ENCODE measurements at regions not wholly inside any gene's neighbourhood (a gene's known extent, or its start where the extent isn't known, plus 50 kb on each side); places are given as distances from the start of the nearest gene placed in this dataset.

DNA sequence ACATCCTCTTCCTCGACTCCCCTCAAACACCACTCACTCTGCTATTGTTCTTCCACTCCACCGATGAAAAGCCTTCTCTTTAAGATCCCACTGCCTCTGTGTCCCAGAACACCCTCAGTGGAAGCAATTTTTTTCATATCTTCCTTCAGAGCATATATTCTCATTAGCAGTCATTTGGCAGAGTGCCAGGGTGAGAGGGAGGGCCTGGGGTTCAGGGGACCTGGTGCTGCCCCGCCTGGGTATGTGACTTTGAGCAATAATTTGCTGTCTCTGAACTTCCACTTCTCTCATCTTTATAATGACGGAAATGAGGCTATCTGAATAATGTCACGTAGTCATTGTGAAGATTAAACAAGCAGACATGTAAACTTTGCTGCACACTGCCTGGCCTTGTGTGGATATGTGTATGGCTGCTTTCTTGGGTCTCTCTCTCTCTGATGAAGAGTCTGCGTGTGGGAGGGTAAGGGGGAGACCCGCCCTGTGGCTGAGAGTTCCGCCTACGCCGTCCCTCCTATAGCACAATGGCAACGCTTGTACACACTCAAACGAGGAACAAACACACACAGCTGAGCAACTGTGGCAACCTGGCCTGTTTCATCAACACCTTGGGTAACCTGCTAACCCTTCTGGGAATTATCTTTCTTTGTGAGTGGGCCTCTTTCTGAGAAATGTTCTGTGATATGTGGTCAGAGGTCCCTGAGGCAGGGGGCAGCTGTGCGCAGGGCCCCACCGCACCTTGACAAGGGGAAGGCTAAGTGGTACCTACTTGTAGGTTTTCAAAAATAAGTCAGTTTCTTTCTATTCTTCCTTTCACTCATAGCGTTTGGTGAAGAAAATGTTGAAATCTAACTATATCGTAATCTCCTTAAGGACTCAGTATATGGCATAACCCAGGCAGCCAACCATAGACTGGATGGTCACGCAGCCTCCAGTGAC lies 369.8 kb downstream of the SV2B start:
- no peak for DNase-seq (ENCODE audit: low read depth in 4 of 4, low spot score in 3 of 4)

DNA sequence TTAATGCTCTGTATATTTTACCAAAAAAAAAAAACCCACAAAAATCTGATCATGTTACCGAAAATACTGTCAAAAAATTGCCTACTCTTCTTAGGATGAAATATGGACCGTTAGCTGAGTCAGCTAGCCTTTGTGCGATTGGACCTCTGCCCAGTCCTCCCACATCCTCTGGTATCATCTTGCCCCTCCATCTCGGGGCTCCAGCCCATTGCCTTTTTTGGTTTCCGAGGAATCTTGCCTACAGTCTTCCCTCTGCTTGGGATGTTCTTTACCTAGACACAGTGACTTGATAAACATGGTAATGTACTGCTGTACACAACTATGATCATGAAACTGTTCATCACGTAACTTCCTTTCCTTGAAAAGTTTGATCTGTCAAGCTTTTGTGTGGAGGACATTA lies 371.4 kb downstream of the SV2B start:
- no peak for DNase-seq (ENCODE audit: low read depth in 4 of 4, low spot score in 3 of 4)

DNA sequence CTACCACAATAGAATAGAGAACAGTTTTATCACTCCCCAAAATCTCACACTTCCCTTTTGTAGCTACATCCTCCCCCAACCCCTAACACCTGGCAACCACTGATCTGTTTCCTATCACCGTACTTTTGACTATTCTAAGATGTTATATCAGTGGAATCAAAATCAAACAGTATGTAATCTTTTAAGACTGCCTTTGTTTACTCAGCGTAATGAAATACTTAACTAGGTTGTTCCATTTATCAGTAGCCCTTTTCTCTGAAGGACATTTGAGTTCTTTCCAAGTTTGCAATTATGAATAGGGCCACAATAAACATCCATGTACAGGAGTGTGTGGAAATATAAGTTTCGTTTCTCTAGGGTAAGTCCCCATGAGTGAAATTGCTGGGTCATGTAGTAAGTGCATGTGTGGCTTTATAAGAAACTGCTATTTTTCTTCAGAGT lies 372.3 kb downstream of the SV2B start:
- DNase-seq (ENCODE audit: low read depth in 4 of 4, low spot score in 3 of 4): no peak

DNA sequence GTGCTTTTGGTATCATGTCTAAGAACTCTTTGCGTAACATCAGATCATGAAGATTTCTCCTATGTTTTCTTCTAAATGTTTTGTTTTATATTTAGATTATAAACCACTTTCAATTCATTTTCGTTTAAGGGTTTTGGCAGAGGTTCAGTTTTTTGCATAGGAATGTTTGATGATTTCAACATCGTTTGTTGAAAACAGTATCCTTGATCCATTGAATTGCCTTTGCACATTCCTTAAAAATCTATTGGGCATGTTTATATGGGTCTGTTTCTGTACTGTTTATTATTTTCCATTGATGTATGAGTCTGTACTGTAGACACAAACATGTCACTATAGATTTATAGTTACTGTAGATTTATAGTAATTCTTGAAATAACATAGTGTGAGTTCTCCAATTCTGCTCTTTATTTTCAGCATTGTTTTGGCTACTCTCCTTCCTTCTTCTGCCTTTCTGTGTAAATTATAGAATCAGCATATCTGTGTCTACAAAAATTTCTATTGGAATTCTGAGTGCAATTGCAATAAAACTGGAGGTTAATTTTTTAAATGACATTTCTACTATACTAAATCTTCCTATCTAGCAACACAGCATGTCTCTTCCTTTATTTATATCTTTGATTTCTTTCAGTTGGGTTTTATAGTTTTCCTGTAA lies 374.0 kb downstream of the SV2B start:
- DNase-seq (ENCODE audit: low read depth in 4 of 4, low spot score in 3 of 4): no peak

DNA sequence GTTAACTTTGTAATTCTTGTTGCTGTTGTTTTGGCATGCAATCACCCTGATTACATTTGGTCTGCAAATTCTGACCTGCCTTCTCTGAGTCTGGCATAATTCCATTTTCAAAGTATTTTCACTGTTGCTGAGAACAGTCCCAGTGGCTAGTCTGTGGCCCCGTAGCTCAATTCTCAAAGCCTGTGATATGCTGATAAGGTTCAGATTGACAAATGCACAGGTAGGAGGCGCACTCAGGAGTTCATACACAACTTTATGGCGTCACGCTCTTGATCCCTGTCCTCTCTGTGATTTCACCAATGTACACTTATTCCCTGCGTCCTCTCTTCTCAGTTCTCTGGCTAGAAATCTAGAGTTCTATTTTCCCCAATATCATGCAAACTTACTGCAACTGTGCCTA lies 376.6 kb upstream of the SLCO3A1 start:
- DNase-seq (ENCODE audit: low read depth in 4 of 4, low spot score in 3 of 4): no peak

DNA sequence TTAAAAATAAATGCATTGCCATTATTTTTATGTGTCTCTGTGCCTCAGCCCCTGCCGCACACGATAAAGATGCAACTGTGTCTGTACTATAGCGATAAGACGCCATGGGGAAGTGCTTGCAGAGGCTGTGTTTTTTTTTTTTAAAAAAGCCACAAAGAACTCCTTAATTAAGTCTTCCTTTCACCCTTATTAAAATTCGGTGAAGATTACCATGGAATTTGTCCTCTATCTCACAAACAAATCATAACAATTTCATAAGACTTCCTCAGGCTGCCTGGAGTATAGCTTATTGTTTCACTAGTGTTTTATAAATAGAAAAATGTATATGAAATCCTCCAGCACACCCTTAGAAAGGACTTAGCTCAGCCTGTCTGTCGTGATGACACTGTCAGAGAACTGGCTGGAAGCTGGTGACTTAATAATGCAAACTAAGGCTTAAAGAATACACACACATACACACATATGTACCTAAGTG lies 374.8 kb upstream of the SLCO3A1 start:
- DNase-seq (ENCODE audit: low read depth in 4 of 4, low spot score in 3 of 4): no peak

DNA sequence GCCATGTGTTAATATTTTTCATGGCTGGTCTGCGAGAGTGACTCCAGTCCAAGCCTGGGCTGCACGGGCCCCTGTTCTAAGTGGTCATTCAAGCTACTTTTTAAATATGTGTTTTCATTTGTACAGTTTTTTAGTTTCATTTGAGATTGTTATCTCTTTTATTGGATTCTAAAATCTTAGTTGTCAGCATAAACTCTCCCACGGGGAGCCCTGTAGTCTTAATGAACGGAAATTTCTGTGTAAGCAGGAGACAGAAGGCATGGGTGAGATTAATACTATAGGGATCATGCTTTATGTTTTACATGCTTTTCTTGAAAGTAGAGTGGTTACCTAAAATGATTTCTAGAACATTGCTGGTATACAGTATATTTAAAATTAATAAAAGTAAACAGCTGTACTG lies 373.1 kb upstream of the SLCO3A1 start:
- DNase-seq (ENCODE audit: low read depth in 4 of 4, low spot score in 3 of 4): no peak

DNA sequence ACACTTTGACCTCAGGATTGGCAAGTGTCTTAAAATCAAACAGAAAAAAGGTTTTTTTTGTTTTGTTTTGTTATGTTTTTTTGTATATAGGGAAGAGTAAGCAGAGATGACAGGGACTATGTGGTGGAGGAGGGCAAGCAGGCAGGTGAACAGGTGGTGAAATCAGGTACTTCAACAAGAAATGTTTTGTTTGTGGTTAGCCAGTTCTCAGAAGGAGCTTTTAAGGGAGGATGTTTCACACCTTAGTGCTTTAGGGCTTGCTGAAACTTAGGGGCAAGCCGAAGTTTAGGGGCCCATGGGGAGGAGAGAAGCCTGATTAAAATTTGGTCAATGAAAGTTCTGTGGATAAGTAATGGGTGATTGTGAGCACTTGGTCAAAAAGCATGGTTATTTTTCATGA lies 370.7 kb upstream of the SLCO3A1 start:
- DNase-seq (ENCODE audit: low read depth in 4 of 4, low spot score in 3 of 4): no peak

DNA sequence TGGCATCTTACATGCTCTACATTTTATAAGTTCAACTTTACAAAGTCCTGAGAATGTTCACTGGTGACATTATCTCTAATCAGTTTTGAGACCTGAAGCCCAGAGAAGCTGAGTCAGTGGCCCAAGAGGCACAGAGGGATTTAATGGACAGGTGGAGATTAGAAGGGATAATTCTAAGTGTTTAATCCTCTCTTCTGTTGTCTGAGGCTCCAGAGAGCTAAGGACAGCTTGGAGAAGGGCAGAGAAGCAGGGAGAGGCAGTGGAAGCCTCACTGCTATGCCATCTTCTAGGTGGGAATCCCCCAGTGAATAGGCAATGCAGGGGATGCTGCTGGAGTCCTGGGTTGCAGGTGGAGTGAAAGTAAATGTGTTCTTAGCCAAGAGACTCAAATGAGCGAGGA lies 369.4 kb upstream of the SLCO3A1 start:
- DNase-seq (ENCODE audit: low read depth in 4 of 4, low spot score in 3 of 4): no peak

DNA sequence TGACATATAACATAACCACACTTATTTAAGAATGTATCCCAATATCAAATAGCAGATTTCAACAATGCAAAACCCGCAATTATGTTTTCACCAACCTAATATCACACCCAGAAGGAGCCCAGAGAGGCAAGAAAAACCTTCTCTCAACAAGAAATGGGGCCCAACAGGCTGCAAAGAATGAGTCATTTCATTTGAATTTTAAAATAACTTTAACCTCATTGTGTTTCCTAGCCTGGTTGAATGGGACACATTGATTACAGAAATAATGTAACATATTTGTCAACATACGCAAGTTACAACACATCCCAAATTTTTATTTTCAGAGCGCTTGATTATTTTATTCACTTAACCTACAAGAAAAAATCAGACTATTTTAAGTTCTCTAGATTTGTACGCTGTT lies 365.1 kb upstream of the SLCO3A1 start:
- no peak for DNase-seq (ENCODE audit: low read depth in 4 of 4, low spot score in 3 of 4)

DNA sequence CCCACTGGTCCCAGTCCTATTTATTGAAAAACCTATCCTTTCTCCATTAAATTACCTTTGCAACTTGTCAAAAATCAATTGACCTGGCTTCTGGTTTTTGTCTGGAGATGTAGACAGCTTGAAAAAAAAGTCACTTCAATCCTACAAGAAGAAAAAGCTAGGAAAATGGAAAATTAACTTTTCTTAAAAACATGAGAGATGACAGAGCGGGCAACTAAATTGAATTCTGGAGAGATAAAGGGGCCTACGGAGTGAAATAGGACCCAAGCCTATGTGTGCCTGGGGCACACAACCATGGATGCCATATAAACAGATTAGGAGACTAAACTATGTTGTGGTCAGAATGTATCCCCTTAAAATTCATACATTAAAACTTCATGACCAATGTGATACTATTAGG lies 363.3 kb upstream of the SLCO3A1 start:
- DNase-seq (ENCODE audit: low read depth in 4 of 4, low spot score in 3 of 4): no peak

DNA sequence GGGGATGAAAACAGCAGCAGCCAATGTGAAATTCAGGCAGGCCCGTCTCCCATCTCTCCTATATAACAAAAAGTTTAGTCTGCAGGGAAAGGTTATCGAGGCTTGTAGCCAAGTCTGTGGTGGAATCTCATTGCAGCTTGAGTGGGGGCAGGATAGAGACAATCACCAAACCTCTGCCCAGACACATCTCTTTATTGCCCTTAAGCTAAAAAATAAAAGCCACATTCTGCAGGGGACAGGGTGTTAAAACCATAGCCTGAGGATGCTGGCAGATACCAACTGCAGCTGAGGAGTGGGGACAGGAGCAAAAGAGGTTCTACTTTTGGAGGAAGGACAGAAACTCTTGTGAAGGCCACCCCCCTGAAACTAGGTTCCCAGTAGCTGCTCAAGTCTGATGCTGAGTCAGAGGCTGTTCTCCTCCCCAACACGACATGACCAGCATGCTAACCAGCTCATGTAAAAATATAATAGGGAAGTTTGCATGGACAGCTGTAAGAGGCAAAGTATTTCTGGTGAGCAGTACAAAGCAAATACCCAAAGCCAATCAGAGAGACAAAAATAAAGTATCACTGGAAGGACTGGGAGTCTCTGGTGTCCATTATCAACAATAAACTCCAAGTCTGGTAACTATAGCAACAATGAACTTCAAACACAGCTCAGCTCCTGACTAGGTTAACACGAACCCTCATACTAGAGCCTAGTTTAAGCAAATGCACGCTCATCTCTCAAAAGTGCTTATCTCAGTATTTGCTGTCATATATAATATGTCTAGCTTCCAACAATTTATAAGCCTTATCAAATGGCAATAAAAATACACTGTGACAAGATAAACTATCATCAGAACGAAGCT lies 362.2 kb upstream of the SLCO3A1 start:
- no peak for DNase-seq (ENCODE audit: low read depth in 4 of 4, low spot score in 3 of 4)

DNA sequence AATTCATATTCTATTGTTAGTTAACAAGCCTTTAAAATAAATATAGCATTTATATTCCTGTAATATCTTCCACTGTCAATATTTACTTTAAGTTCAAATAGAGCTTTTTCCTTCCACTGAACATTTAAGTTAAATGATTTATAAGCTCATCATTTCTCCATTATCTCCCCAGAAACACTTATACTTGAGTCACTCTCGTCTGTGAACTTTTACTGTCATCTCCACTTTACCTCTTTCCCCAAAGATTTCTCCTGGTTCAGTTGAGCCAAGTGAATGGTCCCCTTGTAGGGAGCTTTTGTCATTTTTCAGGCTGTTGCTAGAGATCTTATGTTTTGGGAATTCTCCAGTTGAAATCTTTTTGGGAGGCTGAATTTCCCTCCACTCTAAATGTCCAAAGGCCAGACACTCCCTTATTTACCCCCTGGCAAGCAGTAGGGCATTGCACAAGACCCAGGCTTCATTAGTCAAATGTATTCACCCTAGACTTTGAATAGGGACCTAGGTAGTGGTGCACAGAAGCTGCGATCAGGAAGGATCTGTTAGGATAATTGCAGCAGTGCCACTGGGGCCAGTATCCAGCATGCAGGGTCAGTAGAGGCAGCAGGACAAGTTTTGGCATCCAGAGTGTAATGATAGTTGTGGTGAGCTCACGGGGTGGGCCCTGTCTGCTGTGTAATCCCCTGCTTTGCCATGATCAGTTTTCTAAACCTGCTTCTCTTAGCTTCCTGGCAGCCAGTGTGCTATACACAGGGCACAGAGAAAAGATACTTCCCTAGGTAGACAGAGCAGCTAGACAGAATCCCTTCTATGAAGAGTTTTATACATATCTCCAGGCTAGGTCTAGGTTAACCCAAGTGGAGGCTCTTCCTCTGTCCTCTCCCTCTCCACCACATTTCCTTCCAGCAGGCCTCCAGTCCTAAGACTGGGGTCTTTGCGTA lies 356.5 kb upstream of the SLCO3A1 start:
- DNase-seq (ENCODE audit: low read depth in 4 of 4, low spot score in 3 of 4): no peak

DNA sequence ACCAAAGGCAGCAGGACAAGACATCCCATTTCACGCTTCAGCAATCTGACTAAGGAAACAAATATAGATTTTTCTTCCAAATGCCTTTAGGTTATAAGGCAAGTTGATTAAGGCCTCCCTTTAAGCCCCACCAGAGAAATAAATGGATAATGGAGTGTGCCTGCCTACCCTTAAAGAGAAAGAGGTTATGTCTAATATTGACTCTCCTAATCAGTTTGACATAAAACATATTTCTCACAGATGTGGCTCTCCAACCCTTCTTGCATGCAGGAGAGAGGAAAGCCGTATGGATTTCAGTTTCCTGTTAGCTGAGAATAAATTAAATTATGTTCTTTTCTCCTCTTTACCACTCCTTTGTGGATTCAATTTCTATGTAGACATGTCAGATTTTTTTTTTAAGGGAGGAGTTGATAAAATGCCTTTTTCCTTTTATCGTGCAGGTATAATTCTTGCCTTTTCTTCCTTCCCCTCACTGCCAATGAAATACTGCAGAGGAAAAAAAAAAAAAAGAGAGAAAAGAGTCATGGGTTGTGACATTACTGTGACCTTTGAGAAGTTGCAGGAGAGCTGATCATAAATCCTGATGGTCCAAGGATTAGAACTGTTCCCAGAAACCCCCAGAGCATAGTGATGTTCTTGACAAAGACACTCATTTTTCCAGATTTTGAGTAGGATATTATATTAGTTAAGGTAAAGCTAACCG lies 355.3 kb upstream of the SLCO3A1 start:
- no peak for DNase-seq (ENCODE audit: low read depth in 4 of 4, low spot score in 3 of 4)

DNA sequence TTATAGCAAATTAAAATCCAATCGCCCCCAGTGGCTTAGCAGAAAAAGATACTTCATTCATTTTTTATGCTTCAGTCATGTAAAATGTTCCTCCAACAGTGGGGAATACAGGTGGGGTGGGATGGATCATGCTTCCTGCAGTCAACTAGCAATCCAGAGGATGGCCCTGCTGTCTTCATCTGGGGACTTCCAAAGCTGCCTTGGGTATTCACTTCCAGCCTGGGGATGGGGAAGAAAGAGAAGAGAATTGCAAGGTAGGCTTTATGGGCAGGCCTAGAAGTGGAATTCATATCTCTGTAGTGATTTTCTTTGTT lies 354.8 kb upstream of the SLCO3A1 start:
- DNase-seq (ENCODE audit: low read depth in 4 of 4, low spot score in 3 of 4): no peak

DNA sequence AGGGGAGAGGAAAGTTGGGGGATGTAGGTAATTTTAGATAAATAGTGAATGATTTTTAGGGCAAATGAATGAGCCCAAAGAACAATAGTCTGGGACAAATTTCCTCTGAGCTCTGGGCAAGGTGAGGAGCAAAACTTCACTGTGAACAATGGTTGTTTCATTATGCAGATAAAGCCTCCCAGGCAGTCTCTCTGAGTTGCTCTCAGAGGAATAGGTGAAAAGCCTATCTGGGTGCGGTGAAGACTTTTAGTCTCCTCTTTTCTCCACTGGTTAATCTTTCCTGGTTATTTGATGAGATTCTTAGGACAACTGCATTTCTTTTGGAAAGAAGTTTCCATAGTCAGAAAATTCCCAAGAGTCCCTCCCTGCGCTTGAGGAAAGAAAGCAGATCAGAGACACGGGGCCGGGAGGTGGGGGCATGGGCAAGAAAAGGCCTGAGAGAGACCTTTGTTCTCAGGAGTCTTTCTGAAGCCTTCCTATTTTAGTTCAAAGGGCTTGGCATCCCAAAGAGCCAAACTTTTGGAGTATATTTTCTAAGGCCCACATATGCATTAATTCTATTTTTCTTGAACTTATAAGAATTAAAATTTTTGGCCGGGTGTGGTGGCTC lies 353.6 kb upstream of the SLCO3A1 start:
- DNase-seq (ENCODE audit: low read depth in 4 of 4, low spot score in 3 of 4): no peak

DNA sequence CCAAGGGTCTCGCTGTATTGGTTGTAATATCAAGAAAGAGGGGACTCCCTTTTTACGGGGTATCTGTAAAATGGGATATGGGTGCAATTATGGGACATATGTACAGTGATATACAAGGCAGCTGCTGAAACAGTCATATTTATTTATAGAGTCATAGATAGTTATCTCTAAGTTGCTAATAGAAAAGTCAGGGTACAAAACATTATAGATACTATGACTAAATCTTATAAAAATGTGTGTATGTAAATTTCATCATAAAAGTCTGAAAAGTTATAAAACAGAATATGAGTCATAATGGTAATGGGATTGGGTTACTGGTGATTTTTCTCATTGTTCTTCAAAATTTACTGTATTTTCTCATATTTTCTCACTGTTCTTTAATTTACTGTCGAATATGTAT lies 344.9 kb upstream of the SLCO3A1 start:
- DNase-seq (ENCODE audit: low read depth in 4 of 4, low spot score in 3 of 4): no peak

DNA sequence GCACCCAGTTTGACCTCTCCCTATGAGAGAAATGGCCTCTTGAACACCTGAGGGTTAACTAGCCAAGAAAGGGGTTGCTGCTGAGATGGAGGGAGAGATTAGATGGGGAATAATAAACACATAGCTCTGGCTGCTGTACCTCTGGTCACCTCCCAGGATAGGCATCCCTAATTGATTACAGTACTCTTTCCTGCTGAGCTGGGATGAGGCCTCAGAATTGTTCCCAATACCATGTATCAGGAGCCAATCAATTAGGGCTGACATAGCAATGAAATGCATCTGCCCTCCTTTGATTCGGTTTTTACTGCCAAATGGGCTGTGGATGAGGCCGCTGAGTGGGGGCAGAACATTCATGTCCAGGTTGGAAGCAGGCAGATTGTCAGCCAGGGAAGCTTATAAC lies 339.4 kb upstream of the SLCO3A1 start:
- no peak for DNase-seq (ENCODE audit: low read depth in 4 of 4, low spot score in 3 of 4)

DNA sequence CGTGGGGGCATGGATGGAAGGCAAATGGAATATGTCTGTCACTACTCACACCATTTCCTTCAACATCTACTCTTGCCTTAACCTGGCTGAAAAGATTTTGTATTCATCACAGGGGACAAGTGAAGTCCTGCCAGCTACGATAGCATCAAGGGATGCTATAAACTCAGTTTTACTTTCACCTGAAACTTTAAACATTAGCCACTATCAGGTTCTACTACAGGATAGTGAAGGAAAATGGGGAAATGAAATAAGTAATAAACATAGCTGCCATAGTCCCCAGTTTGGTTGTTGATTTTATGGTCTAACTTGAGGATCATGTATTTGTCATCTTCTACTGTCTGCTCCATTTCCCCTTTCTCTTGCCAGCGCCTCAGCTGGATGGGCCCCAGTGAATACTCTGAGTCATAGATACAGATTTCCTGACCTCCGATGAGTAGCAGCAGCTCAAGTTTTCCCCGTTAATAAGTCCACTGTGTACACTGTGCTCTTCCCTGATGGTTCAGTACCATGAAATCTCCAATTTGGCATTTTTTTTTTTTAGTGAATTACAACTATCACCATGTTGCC lies 338.2 kb upstream of the SLCO3A1 start:
- no peak for DNase-seq (ENCODE audit: low read depth in 4 of 4, low spot score in 3 of 4)

All from right renal pelvis (tissue), 4 donors.